Endothelial cell of umbilical vein (primary cell): ENCODE measurements at regions not wholly inside any gene's neighbourhood (a gene's known extent, or its start where the extent isn't known, plus 50 kb on each side); places are given as distances from the start of the nearest gene placed in this dataset.

Experiments
- BruUV-seq: library from RNA; stranded (reverse); fragments of 400-500 nt; replicated peaks from 2 replicates; lab custom pipeline; 2021; lab: Mats Ljungman, UMichigan
- CTCF ChIA-PET: fragments of 300-600, 350-600 bp; sonication (Branson Sonifier 250); formaldehyde crosslinking; loops from one replicate; lab custom pipeline; 2021; ENCODE audit warnings: antibody characterized with exemption, inconsistent platforms; lab: Charles Lee
- POLR2A ChIA-PET: fragments of 300-600, 350-600 bp; sonication (Branson Sonifier 250); formaldehyde crosslinking; loops from one replicate; lab custom pipeline; 2021; ENCODE audit warnings: antibody characterized with exemption, inconsistent platforms; lab: Charles Lee
- DNase-seq: peaks from one replicate; pipeline ENCODE4 v3.0.0-alpha.2; 2011; ENCODE audit warnings: low read depth, low spot score
- FAIRE-seq: peaks from 2 replicates; lab custom pipeline; 2011; peaks lifted over from hg19 to GRCh38; lab: Jason Lieb, UNC
- H2AFZ ChIP-seq: 2 replicates; pipeline ENCODE4 v1.6.0; 2012; ENCODE audit warnings: low read depth, low read length, control low read depth, inconsistent platforms
- H3K27ac ChIP-seq: 2 replicates; pipeline ENCODE4 v1.5.1; 2011; ENCODE audit warnings: low read depth, mild to moderate bottlenecking, control low read depth, low read length, moderate library complexity; ENCODE audit not compliant: insufficient read depth
- H3K27me3 ChIP-seq, 2 experiments: 2 replicates each; pipeline versions ENCODE4 v1.6.0 to v1.6.1; 2011; ENCODE audit warnings: low read length in 2 of 2, mixed read lengths in 1 of 2; ENCODE audit not compliant: control insufficient read depth in 2 of 2, insufficient read depth in 2 of 2
- H3K36me3 ChIP-seq, 2 experiments: 2 replicates in 1 of 2; 3 replicates in 1 of 2; pipeline ENCODE4 v1.5.1; 2011; ENCODE audit warnings: low read length in 2 of 2, mild to moderate bottlenecking in 1 of 2, moderate library complexity in 1 of 2; ENCODE audit not compliant: control insufficient read depth in 2 of 2, insufficient read depth in 2 of 2; ENCODE audit errors: extremely low read depth in 1 of 2
- H3K4me1 ChIP-seq: 3 replicates; pipeline ENCODE4 v1.5.1; 2011; ENCODE audit warnings: mild to moderate bottlenecking, low read length; ENCODE audit not compliant: control insufficient read depth, insufficient read depth; ENCODE audit errors: extremely low read depth
- H3K4me2 ChIP-seq: 2 replicates; pipeline ENCODE4 v1.6.1; 2011; ENCODE audit warnings: low read length, control low read depth, mixed read lengths; ENCODE audit not compliant: insufficient read depth
- H3K4me3 ChIP-seq, 3 experiments: fragments of 200-600 bp in 1 of 3; sonication (generic), shearing (Covaris generic) in 1 of 3; replicated peaks in 1 of 3; 2 replicates each; pipeline ENCODE4 v1.5.1; 2011 to 2016; ENCODE audit warnings: control low read depth in 3 of 3, low read length in 3 of 3, mild to moderate bottlenecking in 2 of 3, inconsistent platforms in 1 of 3, low read depth in 1 of 3, moderate library complexity in 1 of 3; ENCODE audit not compliant: insufficient read depth in 1 of 3
- H3K79me2 ChIP-seq: 2 replicates; pipeline ENCODE4 v1.6.0; 2012; ENCODE audit warnings: low read length, inconsistent platforms; ENCODE audit not compliant: control insufficient read depth, insufficient read depth
- H3K9ac ChIP-seq: replicated peaks from 2 replicates; pipeline ENCODE3; 2011; ENCODE audit warnings: low read length, control low read depth; ENCODE audit not compliant: insufficient read depth; ENCODE audit errors: extremely low read depth
- H3K9me1 ChIP-seq: replicated peaks from 3 replicates; pipeline ENCODE4 v1.6.0; 2011; ENCODE audit warnings: mild to moderate bottlenecking, low read length; ENCODE audit not compliant: control insufficient read depth, insufficient read depth; ENCODE audit errors: extremely low read depth
- H3K9me3 ChIP-seq: replicated peaks from 2 replicates; pipeline ENCODE4 v1.5.1; 2012; ENCODE audit warnings: low read length, inconsistent platforms; ENCODE audit not compliant: control insufficient read depth, insufficient read depth
- H4K20me1 ChIP-seq: replicated peaks from 2 replicates; pipeline ENCODE3; 2011; ENCODE audit warnings: mild to moderate bottlenecking, low read length; ENCODE audit not compliant: control insufficient read depth, insufficient read depth; ENCODE audit errors: extremely low read depth
- CTCF ChIP-seq, 2 donors: IDR thresholded peaks; 1 replicate in 1 of 2; 2 replicates in 1 of 2; pipeline ENCODE4 v1.5.1; 2011; ENCODE audit warnings: low read length in 2 of 2, mild to moderate bottlenecking in 2 of 2, moderate library complexity in 2 of 2, control low read depth in 1 of 2, inconsistent platforms in 1 of 2, low read depth in 1 of 2; ENCODE audit not compliant: insufficient read depth in 1 of 2; ENCODE audit errors: extremely low read depth in 1 of 2
- EZH2 ChIP-seq: IDR thresholded peaks from 2 replicates; pipeline ENCODE4 v1.6.1; 2012; ENCODE audit warnings: borderline replicate concordance, low read depth, mild to moderate bottlenecking, moderate library complexity, low read length, inconsistent platforms; ENCODE audit not compliant: severe bottlenecking
- JUN ChIP-seq: IDR thresholded peaks from 2 replicates; pipeline ENCODE4 v1.6.1; 2011; ENCODE audit warnings: borderline replicate concordance, low read depth; ENCODE audit not compliant: insufficient read length, insufficient read depth
- MYC ChIP-seq: IDR thresholded peaks from one replicate; pipeline ENCODE4 v1.6.1; 2011; ENCODE audit warnings: mild to moderate bottlenecking, low read depth, low read length
- dilution Hi-C: fragments of 300-500 bp; cut with MboI; formaldehyde crosslinking; loops from one replicate; pipeline ENCODE4 v1.15.0; 2019; ENCODE audit warnings: low sequenced_read_pairs; ENCODE audit not compliant: extremely low pct_ligation_motif_present
- intact Hi-C: fragments of 100-400 bp; cut with micrococcal nuclease; formaldehyde crosslinking; loops from one replicate; pipeline ENCODE4 v1.10.0; 2022
- TF ChIP-seq, protein P1 (sequence below): IDR thresholded peaks from 2 replicates; pipeline ENCODE4 v1.6.1; 2011; ENCODE audit not compliant: insufficient read depth, insufficient read length

DNA sequence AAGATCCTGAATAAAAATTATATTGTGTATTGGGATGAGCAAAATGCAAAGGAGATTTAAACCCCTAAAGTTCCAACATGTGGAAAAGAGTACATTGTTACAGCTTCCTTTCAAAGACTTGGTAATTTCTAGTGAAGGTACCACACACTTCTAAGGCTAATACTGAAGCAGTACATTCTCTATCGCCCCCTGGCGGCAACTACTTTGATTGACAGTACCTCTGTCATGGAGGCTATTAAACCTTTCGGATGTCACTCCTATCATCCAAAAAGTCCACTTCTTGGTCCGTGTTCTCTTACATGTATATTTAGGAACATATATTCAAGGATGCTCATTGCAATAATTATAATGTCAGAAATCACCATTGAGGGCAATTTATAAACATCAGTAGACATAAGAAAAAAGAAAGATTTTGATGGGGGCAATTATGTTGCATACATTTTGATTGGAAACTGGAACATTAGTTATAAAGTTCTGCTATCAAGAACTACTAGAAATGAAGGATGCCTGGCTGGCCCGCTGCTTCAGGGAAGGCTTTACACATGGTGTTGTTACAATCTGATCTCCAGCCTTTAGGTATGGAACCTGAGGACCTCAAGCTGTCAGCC lies 601.6 kb downstream of the CPS1 start:
- CTCF ChIA-PET: interaction anchor here (0.6 to 4.1 kb wide), 48 partner anchors 8 to 1411 kb away, joined by 3 to 275 read pairs (median 4); no protein-coding TSS in a partner anchor
- Histone ChIP-seq H3K27me3 (peaks cover 0 to 2% of the 10 kb centered on the region in 2 experiments), H4K20me1 (no peaks in the 10 kb centered on the region), H3K36me3 (no peaks in the 10 kb centered on the region), H3K4me1 (no peaks in the 10 kb centered on the region), H3K27ac (no peak overlapping the region), H3K4me3 (no peak overlapping the region), H3K9me1 (no peaks in the 10 kb centered on the region), H3K79me2 (no peaks in the 10 kb centered on the region), H2AFZ (no peak overlapping the region), H3K9ac (no peak overlapping the region), H3K9me3 (no peaks in the 10 kb centered on the region), H3K4me2 (no peak overlapping the region)
- dilution Hi-C loops: no loop called here
- intact Hi-C loops: loop anchor here (1.0 to 5.0 kb wide), 6 partner anchors 73 to 1409 kb away; no protein-coding TSS in a partner anchor
- POLR2A ChIA-PET: no interaction called here
- TF ChIP-seq EZH2 (no peak), JUN (no peak), MYC (no peak), CTCF (IDR thresholded peaks at IDR 0.05; ENCODE audit: extremely low read depth in 1 of 2, insufficient read depth in 1 of 2, low read depth in 1 of 2, low read length in 2 of 2) (peak; percentile 67 to 71)
- TF ChIP-seq, protein P1, sequence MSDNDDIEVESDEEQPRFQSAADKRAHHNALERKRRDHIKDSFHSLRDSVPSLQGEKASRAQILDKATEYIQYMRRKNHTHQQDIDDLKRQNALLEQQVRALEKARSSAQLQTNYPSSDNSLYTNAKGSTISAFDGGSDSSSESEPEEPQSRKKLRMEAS: no peak
- FAIRE-seq (no peak), DNase-seq (peak; percentile 67)
- BruUV-seq: no TSS peak
